ENCODE measurements at regions not wholly inside any gene's neighbourhood (a gene's known extent, or its start where the extent isn't known, plus 50 kb on each side); places are given as distances from the start of the nearest gene placed in this dataset.

DNA sequence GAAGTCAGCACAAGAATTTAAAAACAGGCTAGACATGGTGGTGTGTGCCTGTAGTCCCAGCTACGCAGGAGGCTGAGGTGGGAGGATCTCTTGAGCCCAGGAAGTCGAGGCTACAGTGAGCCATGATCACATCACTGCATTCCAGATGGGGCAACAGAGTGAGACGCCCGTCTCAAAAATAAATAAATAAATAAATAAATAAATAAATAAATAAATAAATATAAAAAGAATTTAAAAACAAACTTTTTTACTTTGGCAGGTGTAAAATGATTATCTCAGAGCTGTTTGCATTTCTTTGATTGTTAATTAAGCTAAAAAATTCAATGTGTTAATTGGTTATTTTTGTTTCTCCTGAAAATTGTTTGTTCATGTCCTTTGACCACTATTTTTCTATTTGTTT, 97.5 kb upstream of the RPS6KA3 start:
- DNase-seq = no peak

- DNase-seq = no peak
Measured at GRCh38 chrX:20363275-20363674, 96.6 kb upstream of the RPS6KA3 start.

- DNase-seq = no peak
Measured at GRCh38 chrX:20362268-20363267, 95.9 kb upstream of the RPS6KA3 start.

DNA sequence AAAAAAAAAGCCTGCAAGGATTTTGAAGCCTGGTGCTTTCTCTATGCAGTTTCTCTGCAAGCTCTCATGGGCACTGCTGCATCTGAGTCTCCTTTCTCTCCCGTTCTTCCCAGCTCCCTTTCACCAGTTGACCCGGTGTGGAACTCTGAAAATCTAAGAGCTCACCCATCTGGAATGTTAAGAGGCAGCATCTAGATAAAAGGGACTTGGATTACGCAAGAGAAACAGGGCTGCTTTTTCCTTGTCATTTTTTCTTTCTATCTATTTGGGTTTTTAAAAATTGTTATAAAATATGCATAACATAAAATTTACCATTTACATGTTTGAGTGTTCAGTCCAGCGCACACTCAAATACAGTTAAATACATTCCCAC, 95.2 kb upstream of the RPS6KA3 start:
- no peak for DNase-seq

- DNase-seq = no peak
Measured at GRCh38 chrX:20361081-20361889, 94.6 kb upstream of the RPS6KA3 start.

DNA sequence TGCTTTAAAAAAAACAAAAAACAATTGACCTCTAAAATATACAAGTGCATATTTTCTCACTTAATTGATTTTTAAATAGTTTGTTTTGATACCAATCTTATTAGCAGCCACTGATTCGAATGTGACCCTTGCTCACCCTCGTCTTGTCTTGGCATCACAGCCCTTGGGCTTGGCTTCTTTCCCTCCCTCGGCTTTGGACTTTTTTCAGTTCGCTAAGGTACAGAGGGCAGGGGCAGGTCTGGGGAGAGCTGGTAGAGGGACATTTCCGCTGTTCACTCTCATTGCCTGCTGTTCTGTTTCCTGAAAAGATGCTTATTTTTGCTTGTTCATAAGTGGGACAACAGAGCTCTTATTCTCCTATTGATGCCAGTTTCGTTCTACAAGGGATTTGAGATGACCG, 88.5 kb upstream of the RPS6KA3 start:
- no peak for DNase-seq

DNA sequence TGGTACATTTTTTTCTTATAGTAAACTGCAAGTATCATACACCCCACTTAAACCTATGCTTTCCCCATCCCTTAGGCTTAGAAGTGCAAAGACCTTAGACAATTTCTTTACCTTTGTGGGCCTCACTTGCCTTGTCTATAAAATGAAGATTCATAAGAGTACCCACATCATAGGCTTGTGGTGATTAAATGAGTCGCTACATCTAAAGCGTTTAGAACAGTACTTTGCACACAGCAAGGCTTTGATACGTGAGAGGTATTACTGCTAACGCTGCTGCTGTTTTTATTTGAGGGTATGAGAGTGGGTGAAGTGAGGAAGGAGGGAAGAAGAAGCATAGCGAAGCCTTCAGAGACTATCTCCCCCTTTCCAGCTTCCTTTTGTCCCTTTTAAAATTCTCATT, 87.8 kb upstream of the RPS6KA3 start:
- peak; percentile 12 for DNase-seq

DNA sequence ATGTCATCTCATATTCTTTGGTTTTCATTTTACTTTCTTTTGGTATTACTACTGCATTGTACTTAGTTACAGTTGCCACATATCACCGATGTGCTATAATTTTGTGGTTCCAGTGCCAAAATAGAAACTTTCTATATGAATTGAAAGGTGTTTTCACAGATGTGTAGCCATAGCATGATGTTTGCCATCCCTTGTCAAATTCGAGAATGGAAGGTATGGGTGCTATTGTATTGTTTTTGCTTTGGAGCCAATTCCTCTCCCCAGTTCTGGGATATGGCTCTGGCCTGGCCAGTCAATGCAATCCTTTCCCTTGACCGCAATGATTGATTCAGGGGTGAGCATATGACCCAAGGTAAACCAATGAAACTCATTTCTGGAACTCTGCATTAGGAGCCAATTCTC, 86.2 kb upstream of the RPS6KA3 start:
- DNase-seq = no peak

GRCh38 chrX:20352504-20352903, 85.8 kb upstream of the RPS6KA3 start:
- no peak for DNase-seq

DNA sequence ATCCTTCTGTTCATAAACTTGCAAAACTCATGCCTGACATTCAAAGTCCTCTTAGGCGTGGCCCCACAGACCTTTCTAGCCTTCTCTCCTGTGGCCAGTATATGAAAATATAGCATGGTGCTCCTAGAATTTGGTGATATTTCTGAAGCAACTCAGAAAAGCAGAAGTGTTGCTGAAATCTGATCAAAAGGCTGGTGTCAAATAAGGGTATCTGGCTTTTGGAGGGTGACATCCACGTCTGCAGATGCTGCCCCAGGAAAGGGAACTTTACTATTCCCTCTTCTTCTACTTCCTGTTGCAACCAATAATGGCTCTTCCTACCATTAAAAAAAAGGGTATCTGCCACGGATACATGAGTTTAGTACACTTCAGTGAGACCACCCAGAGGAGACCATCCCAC, 83.9 kb upstream of the RPS6KA3 start:
- DNase-seq = no peak

- no peak for DNase-seq
Measured at GRCh38 chrX:20348139-20348538, 81.4 kb upstream of the RPS6KA3 start.

GRCh38 chrX:20347481-20347880, 80.8 kb upstream of the RPS6KA3 start:
- no peak for DNase-seq

- no peak for DNase-seq
Measured at GRCh38 chrX:20333672-20334071, 67.0 kb upstream of the RPS6KA3 start.

DNA sequence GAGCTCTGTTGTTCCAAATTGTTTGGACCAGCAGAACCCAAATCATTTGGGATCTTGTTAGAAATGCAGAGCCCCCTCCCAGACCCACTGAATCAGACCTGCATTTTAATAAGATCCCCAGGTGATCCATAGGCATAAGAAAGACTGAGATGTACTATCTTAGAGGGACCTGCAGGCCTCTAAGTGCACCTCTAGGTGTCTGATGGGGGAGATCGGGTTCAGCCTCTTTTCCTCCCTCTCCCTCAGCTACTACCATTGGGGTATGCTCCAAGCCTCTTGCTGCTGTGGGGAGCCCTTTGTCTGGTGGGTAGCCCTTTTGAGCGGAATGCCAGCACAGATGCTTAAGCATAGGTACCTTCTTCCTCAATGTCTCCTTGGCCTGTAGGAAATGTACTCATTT, 63.8 kb upstream of the RPS6KA3 start:
- DNase-seq = no peak

GRCh38 chrX:20329435-20329834, 62.7 kb upstream of the RPS6KA3 start:
- DNase-seq = no peak

DNA sequence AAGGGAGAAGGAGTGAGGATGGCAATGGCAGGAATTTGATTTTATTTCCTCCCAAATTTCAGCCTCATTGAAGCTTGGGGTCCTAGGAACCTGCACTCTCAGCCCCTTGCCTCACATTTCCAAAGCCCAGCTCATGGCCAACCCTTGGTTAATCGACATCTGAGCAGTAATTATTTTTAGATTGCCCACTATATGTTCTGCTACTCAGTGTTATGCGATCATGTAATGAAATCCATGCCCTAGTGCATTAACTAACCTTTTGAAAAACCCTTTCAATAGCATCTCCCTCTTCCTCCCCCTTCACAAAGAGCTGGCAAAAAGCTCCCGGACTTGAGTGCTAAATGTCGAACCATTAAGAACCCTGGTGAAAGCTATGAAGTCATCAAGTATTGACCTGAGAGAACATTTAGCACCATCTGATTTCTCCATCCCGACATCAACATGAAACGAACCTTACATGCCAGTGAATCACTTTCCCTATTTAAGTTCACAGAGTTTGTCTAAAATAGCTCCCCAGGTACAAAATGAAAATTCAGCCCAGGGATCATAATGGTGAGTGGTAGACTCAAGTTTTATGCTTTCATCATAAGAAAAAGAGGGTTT, 59.2 kb upstream of the RPS6KA3 start:
- DNase-seq = no peak

GRCh38 chrX:20322887-20323286, 56.2 kb upstream of the RPS6KA3 start:
- DNase-seq = no peak

DNA sequence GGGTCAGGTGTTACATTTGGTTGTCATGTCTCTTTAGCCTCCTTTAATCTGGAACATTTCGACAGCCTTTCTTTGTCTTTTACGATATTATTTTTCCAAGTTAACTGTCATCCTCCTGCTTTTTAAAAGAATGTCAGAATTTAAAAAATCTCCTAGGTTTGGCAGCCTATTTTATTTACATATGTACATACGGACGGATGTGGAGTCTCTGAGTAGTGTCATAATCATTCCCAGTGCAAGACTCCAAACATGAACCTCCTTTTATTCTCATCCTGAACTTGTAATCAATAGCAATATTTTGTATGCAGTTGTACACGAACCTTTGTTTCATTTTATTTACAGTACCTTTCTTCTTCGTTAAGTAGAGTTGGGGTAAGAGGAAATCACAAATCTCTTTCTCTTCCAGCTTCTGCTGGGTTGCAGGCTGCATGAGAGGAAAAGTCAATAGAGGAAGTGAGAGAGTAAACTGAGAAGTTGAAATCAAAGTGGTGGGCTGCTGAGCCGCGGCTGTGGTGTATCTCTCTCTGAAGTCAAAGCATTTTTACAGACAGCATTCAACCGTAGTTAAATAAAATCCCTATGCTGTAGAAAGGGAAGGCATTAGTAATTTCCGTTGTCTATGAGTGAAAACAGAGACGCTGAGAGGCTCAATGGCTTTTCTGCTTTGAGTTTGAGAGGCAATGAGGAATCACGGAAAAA, 53.9 kb upstream of the RPS6KA3 start:
- peak; percentile 13 for DNase-seq

GRCh38 chrX:20319054-20319453, 52.3 kb upstream of the RPS6KA3 start:
- DNase-seq = no peak

GRCh38 chrX:20317873-20318272, 51.2 kb upstream of the RPS6KA3 start:
- DNase-seq = no peak

Measured in CD4-positive, alpha-beta T cell treated with Interleukin-10 for 1 hour (primary cell).